ENCODE measurements at regions not wholly inside any gene's neighbourhood (a gene's known extent, or its start where the extent isn't known, plus 50 kb on each side); places are given as distances from the start of the nearest gene placed in this dataset.
"Not testable (repeated sequence)": the region's sequence is repeated elsewhere in the genome, so short reads cannot be mapped to it uniquely, and the experiment has no call there.

- H3K4me3 Mint-ChIP-seq, result no peak overlapping the region
- DNase-seq (ENCODE audit: low spot score in 2 of 2) (no peak), ATAC-seq (ENCODE audit: low read depth) (no peak)
- peaks cover 1% of the 10 kb centered on the region for H3K27me3 Mint-ChIP-seq
- H3K36me3 Mint-ChIP-seq, result no peaks in the 10 kb centered on the region
- H3K27ac Mint-ChIP-seq, result no peak overlapping the region
- H3K9me3 Mint-ChIP-seq, result peaks cover 6% of the 10 kb centered on the region
- no peaks in the 10 kb centered on the region for H3K4me1 Mint-ChIP-seq
Observed at GRCh38 chr2:118423776-118424175, 335.5 kb downstream of the INSIG2 start.

- peaks cover 4% of the 10 kb centered on the region for H3K9me3 Mint-ChIP-seq
- no peak overlapping the region for H3K4me3 Mint-ChIP-seq
- H3K27me3 Mint-ChIP-seq, result peaks cover 1% of the 10 kb centered on the region
- H3K36me3 Mint-ChIP-seq, result no peaks in the 10 kb centered on the region
- no peaks in the 10 kb centered on the region for H3K4me1 Mint-ChIP-seq
- DNase-seq (ENCODE audit: low spot score in 2 of 2) (no peak), ATAC-seq (ENCODE audit: low read depth) (no peak)
- H3K27ac Mint-ChIP-seq, result no peak overlapping the region
Observed at GRCh38 chr2:118421648-118422047, 333.4 kb downstream of the INSIG2 start.

- Mint-ChIP-seq H3K9me3 (peaks cover 6% of the 10 kb centered on the region), H3K4me3 (no peak overlapping the region), H3K27me3 (peaks cover 1% of the 10 kb centered on the region), H3K27ac (no peak overlapping the region), H3K4me1 (no peaks in the 10 kb centered on the region), H3K36me3 (no peaks in the 10 kb centered on the region)
- ATAC-seq (ENCODE audit: low read depth) (no peak), DNase-seq (ENCODE audit: low spot score in 2 of 2) (no peak)
Observed at GRCh38 chr2:118417406-118418120, 329.3 kb downstream of the INSIG2 start.

- not testable (repeated sequence) for H3K9me3 Mint-ChIP-seq; H3K36me3 Mint-ChIP-seq; DNase-seq (ENCODE audit: low spot score in 2 of 2); H3K27ac Mint-ChIP-seq; H3K4me1 Mint-ChIP-seq; H3K27me3 Mint-ChIP-seq; ATAC-seq (ENCODE audit: low read depth); H3K4me3 Mint-ChIP-seq
Observed at GRCh38 chr2:118415186-118415585, 326.9 kb downstream of the INSIG2 start.

- Mint-ChIP-seq H3K36me3 (no peaks in the 10 kb centered on the region), H3K4me3 (no peak overlapping the region), H3K27me3 (peaks cover 3% of the 10 kb centered on the region), H3K4me1 (no peaks in the 10 kb centered on the region), H3K27ac (no peak overlapping the region), H3K9me3 (peaks cover 6% of the 10 kb centered on the region)
- DNase-seq (ENCODE audit: low spot score in 2 of 2) (no peak), ATAC-seq (ENCODE audit: low read depth) (no peak)
Observed at GRCh38 chr2:118403658-118404451, 315.6 kb downstream of the INSIG2 start.

GRCh38 chr2:118388771-118389170 lies 300.5 kb downstream of the INSIG2 start:
- DNase-seq (ENCODE audit: low spot score in 2 of 2), result no peak

GRCh38 chr2:118387509-118387908 lies 299.2 kb downstream of the INSIG2 start:
- Mint-ChIP-seq H3K27me3 (peaks cover 5% of the 10 kb centered on the region), H3K9me3 (peaks cover 3% of the 10 kb centered on the region), H3K27ac (no peak overlapping the region), H3K4me3 (no peak overlapping the region), H3K36me3 (no peaks in the 10 kb centered on the region), H3K4me1 (no peaks in the 10 kb centered on the region)
- DNase-seq (ENCODE audit: low spot score in 2 of 2) (no peak), ATAC-seq (ENCODE audit: low read depth) (no peak)

More at GRCh38 chr2:118388771-118389170, 300.5 kb downstream of the INSIG2 start:
- H3K4me3 Mint-ChIP-seq, result no peak overlapping the region
- H3K27ac Mint-ChIP-seq, result no peak overlapping the region
- H3K4me1 Mint-ChIP-seq, result no peaks in the 10 kb centered on the region
- H3K9me3 Mint-ChIP-seq, result peaks cover 3% of the 10 kb centered on the region
- ATAC-seq (ENCODE audit: low read depth), result no peak
- H3K36me3 Mint-ChIP-seq, result no peaks in the 10 kb centered on the region
- peaks cover 2% of the 10 kb centered on the region for H3K27me3 Mint-ChIP-seq

- Mint-ChIP-seq H3K36me3 (no peaks in the 10 kb centered on the region), H3K27me3 (peaks cover 5% of the 10 kb centered on the region), H3K4me1 (no peaks in the 10 kb centered on the region), H3K4me3 (no peak overlapping the region), H3K27ac (no peak overlapping the region), H3K9me3 (peaks cover 3% of the 10 kb centered on the region)
- ATAC-seq (ENCODE audit: low read depth), result no peak
- no peak for DNase-seq (ENCODE audit: low spot score in 2 of 2)
Observed at GRCh38 chr2:118386641-118387302, 298.5 kb downstream of the INSIG2 start.

- Mint-ChIP-seq H3K4me3 (no peak overlapping the region), H3K27me3 (peaks cover 9% of the 10 kb centered on the region), H3K4me1 (no peaks in the 10 kb centered on the region), H3K27ac (no peak overlapping the region), H3K9me3 (peaks cover 1% of the 10 kb centered on the region), H3K36me3 (no peaks in the 10 kb centered on the region)
- no peak for ATAC-seq (ENCODE audit: low read depth)
- no peak for DNase-seq (ENCODE audit: low spot score in 2 of 2)
Observed at GRCh38 chr2:118380915-118381653, 292.8 kb downstream of the INSIG2 start.

GRCh38 chr2:118375907-118376485 lies 287.7 kb downstream of the INSIG2 start:
- no peak overlapping the region for H3K27ac Mint-ChIP-seq
- peaks cover 1% of the 10 kb centered on the region for H3K9me3 Mint-ChIP-seq
- no peak for DNase-seq (ENCODE audit: low spot score in 2 of 2)
- no peak for ATAC-seq (ENCODE audit: low read depth)
- H3K4me1 Mint-ChIP-seq, result no peaks in the 10 kb centered on the region
- no peak overlapping the region for H3K4me3 Mint-ChIP-seq
- H3K27me3 Mint-ChIP-seq, result peaks cover 4% of the 10 kb centered on the region
- H3K36me3 Mint-ChIP-seq, result no peaks in the 10 kb centered on the region

GRCh38 chr2:118374974-118375755 lies 286.9 kb downstream of the INSIG2 start:
- no peak overlapping the region for H3K4me3 Mint-ChIP-seq
- no peak overlapping the region for H3K27ac Mint-ChIP-seq
- H3K27me3 Mint-ChIP-seq, result peaks cover 5% of the 10 kb centered on the region
- DNase-seq (ENCODE audit: low spot score in 2 of 2) (no peak), ATAC-seq (ENCODE audit: low read depth) (no peak)
- peaks cover 1% of the 10 kb centered on the region for H3K9me3 Mint-ChIP-seq
- H3K36me3 Mint-ChIP-seq, result no peaks in the 10 kb centered on the region
- H3K4me1 Mint-ChIP-seq, result no peaks in the 10 kb centered on the region

GRCh38 chr2:118372886-118373830 lies 284.9 kb downstream of the INSIG2 start:
- H3K27ac Mint-ChIP-seq, result no peak overlapping the region
- H3K4me1 Mint-ChIP-seq, result no peaks in the 10 kb centered on the region
- H3K4me3 Mint-ChIP-seq, result no peak overlapping the region
- H3K9me3 Mint-ChIP-seq, result peaks cover 1% of the 10 kb centered on the region
- ATAC-seq (ENCODE audit: low read depth) (no peak), DNase-seq (ENCODE audit: low spot score in 2 of 2) (no peak)
- H3K27me3 Mint-ChIP-seq, result peaks cover 6% of the 10 kb centered on the region
- no peaks in the 10 kb centered on the region for H3K36me3 Mint-ChIP-seq

Measured in memory B cell (primary cell).